IMR-90 (cell line): ENCODE measurements at regions not wholly inside any gene's neighbourhood (a gene's known extent, or its start where the extent isn't known, plus 50 kb on each side); places are given as distances from the start of the nearest gene placed in this dataset.

ENCODE experiments used
- ATAC-seq: fragments of 200-7000 bp; cut with Tn5 transposase; 2 replicates; pipeline ENCODE4 v1.9.1; 2020; ENCODE audit warnings: low read depth, mild to moderate bottlenecking, moderate library complexity
- BruUV-seq: library from RNA; stranded (reverse); fragments of 400-500 nt; replicated peaks from 2 replicates; lab custom pipeline; 2021; lab: Mats Ljungman, UMichigan
- CTCF ChIA-PET: fragments of 300-600 bp; formaldehyde crosslinking; extraction: SDS; loops from one replicate; lab custom pipeline; 2021; ENCODE audit warnings: antibody characterized with exemption; lab: Yijun Ruan, JAX
- POLR2A ChIA-PET: fragments of 300-600 bp; sonication (Branson Sonifier 250); formaldehyde crosslinking; loops from one replicate; lab custom pipeline; 2022; ENCODE audit warnings: antibody characterized with exemption; ENCODE audit not compliant: unreplicated experiment; lab: Charles Lee
- DNase-seq: peaks from one replicate; pipeline ENCODE4 v3.0.0; 2013
- H2AFZ ChIP-seq: replicated peaks from 2 replicates; pipeline ENCODE3; 2013; ENCODE audit warnings: low read length, mild to moderate bottlenecking; ENCODE audit not compliant: poor library complexity
- H2AK5ac ChIP-seq: 2 replicates; pipeline ENCODE4 v1.6.1; 2013; ENCODE audit warnings: low read depth, low read length, inconsistent platforms
- H2AK9ac ChIP-seq: replicated peaks from 2 replicates; pipeline ENCODE3; 2013; ENCODE audit warnings: mild to moderate bottlenecking, low read depth, low read length, moderate library complexity; ENCODE audit not compliant: poor library complexity
- H2BK120ac ChIP-seq: 2 replicates; pipeline ENCODE4 v1.6.1; 2013; ENCODE audit warnings: low read depth, low read length, inconsistent platforms
- H2BK15ac ChIP-seq: 3 replicates; pipeline ENCODE4 v1.6.1; 2013; ENCODE audit warnings: low read depth, low read length, inconsistent platforms
- H2BK20ac ChIP-seq: 2 replicates; pipeline ENCODE4 v1.6.1; 2013; ENCODE audit warnings: low read depth, mild to moderate bottlenecking, inconsistent platforms, low read length, moderate library complexity
- H2BK5ac ChIP-seq: 2 replicates; pipeline ENCODE4 v1.6.1; 2013; ENCODE audit warnings: mild to moderate bottlenecking, low read depth, low read length, inconsistent platforms; ENCODE audit not compliant: poor library complexity, severe bottlenecking
- H3K14ac ChIP-seq: replicated peaks from 2 replicates; pipeline ENCODE4 v1.6.1; 2013; ENCODE audit warnings: low read depth, low read length, inconsistent platforms
- H3K18ac ChIP-seq: 2 replicates; pipeline ENCODE4 v1.6.1; 2013; ENCODE audit warnings: low read depth, low read length, control low read depth
- H3K23ac ChIP-seq: 2 replicates; pipeline ENCODE4 v1.6.1; 2013; ENCODE audit warnings: low read depth, low read length, inconsistent platforms
- H3K27ac ChIP-seq: 2 replicates; pipeline ENCODE4 v1.5.1; 2013; ENCODE audit warnings: mild to moderate bottlenecking, control low read depth, low read length; ENCODE audit not compliant: insufficient read depth
- H3K27me3 ChIP-seq: 2 replicates; pipeline ENCODE4 v1.6.1; 2013; ENCODE audit warnings: low read length; ENCODE audit not compliant: control insufficient read depth, insufficient read depth
- H3K36me3 ChIP-seq: 2 replicates; pipeline ENCODE4 v1.6.1; 2013; ENCODE audit warnings: low read length, mixed read lengths; ENCODE audit not compliant: control insufficient read depth, insufficient read depth
- H3K4ac ChIP-seq: 2 replicates; pipeline ENCODE4 v1.6.1; 2013; ENCODE audit warnings: low read depth, low read length, inconsistent platforms
- H3K4me1 ChIP-seq: 2 replicates; pipeline ENCODE4 v1.6.1; 2013; ENCODE audit warnings: low read length, mixed read lengths; ENCODE audit not compliant: control insufficient read depth, insufficient read depth
- H3K4me2 ChIP-seq: 2 replicates; pipeline ENCODE4 v1.6.1; 2013; ENCODE audit warnings: low read depth, mild to moderate bottlenecking, control low read depth, low read length, moderate library complexity
- H3K4me3 ChIP-seq: 2 replicates; pipeline ENCODE4 v1.5.1; 2013; ENCODE audit warnings: low read depth, mild to moderate bottlenecking, control low read depth, low read length, moderate library complexity; ENCODE audit not compliant: insufficient read depth
- H3K56ac ChIP-seq: 2 replicates; pipeline ENCODE4 v1.6.1; 2013; ENCODE audit warnings: low read length, inconsistent platforms; ENCODE audit not compliant: insufficient read depth; ENCODE audit errors: extremely low read depth
- H3K79me1 ChIP-seq, 2 experiments: 2 replicates each; pipeline ENCODE4 v1.6.1; 2013; ENCODE audit warnings: low read length in 2 of 2, inconsistent platforms in 1 of 2, low read depth in 1 of 2
- H3K9ac ChIP-seq: 2 replicates; pipeline ENCODE4 v1.6.1; 2013; ENCODE audit warnings: low read depth, low read length, control low read depth
- H3K9me1 ChIP-seq: 2 replicates; pipeline ENCODE4 v1.6.1; 2013; ENCODE audit warnings: low read length, inconsistent platforms; ENCODE audit not compliant: insufficient read depth
- H3K9me3 ChIP-seq: 2 replicates; pipeline ENCODE4 v1.6.1; 2013; ENCODE audit warnings: low read length; ENCODE audit not compliant: control insufficient read depth, insufficient read depth
- H4K20me1 ChIP-seq: 2 replicates; pipeline ENCODE4 v1.6.1; 2013; ENCODE audit warnings: low read length, inconsistent platforms; ENCODE audit not compliant: insufficient read depth
- H4K5ac ChIP-seq: 2 replicates; pipeline ENCODE4 v1.6.1; 2013; ENCODE audit warnings: mild to moderate bottlenecking, low read depth, low read length, control low read depth
- H4K8ac ChIP-seq, 2 experiments: 2 replicates each; pipeline ENCODE4 v1.6.1; 2013; ENCODE audit warnings: low read depth in 2 of 2, low read length in 2 of 2, control low read depth in 1 of 2, inconsistent platforms in 1 of 2
- H4K91ac ChIP-seq: 2 replicates; pipeline ENCODE4 v1.6.1; 2013; ENCODE audit warnings: low read depth, low read length, inconsistent platforms; ENCODE audit not compliant: insufficient read depth
- NFE2L2 ChIP-seq: fragments of 150-350 bp; IDR thresholded peaks from 2 replicates; pipeline ENCODE4 v1.6.1; 2016; ENCODE audit warnings: low read depth, mild to moderate bottlenecking, low read length
- WGBS, 2 experiments: methylation state at CpG; one replicate each; pipeline versions ENCODE4 v1.1.5 to v1.1.7; 2013; ENCODE audit warnings: missing lambda C conversion rate in 2 of 2; ENCODE audit not compliant: insufficient read length in 1 of 2; ENCODE audit errors: extremely low coverage in 2 of 2; 5-methylcytosine and 5-hydroxymethylcytosine counted together
- dilution Hi-C: fragments of 300-500 bp; cut with HindIII; formaldehyde crosslinking; loops from one replicate; pipeline ENCODE4 v1.14.3; 2018; ENCODE audit warnings: low sequenced_read_pairs; ENCODE audit not compliant: unreplicated experiment
- in situ Hi-C: fragments of 300-500 bp; cut with MboI; formaldehyde crosslinking; loops from 3 replicates; pipeline ENCODE4 v1.14.3; 2019; ENCODE audit warnings: low sequenced_read_pairs, inconsistent platforms, mixed read lengths
- intact Hi-C: fragments of 100-400 bp; cut with micrococcal nuclease; formaldehyde crosslinking; loops from 2 replicates; pipeline ENCODE4 v1.10.0; 2022
- TF ChIP-seq, protein P1 (sequence below): conservative IDR thresholded peaks from 2 replicates; pipeline ENCODE4 v1.5.1; 2012; ENCODE audit warnings: mild to moderate bottlenecking, low read depth, low read length, improper control_type of control experiment
- TF ChIP-seq, protein P2 (sequence below): fragments of 150-350 bp; IDR thresholded peaks from 2 replicates; pipeline ENCODE4 v1.6.1; 2016; ENCODE audit warnings: low read depth, mild to moderate bottlenecking, low read length, moderate library complexity, borderline replicate concordance

DNA sequence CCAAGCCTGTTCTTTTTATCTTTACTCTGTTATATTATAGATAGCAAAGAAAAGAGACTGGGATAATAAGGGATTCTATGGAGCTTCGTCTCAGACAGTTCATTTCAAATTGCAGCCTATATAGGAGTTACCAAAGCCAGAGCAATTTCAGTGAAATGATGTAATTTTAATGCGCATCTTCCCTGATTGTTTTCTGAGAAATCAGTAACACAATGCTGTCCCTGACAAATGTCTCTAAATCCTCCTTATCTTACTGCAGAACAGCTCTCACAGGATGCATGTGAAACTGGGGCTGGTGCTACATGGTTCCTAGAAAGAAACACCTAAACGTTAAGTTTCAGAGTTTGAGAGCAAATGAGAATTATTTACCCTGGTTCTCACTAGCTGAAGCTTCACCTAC lies 467.9 kb upstream of the ANO3 start:
- ATAC-seq = no peak
- no peak for DNase-seq
- dilution Hi-C loops = no loop called here
- no peaks in the 10 kb centered on the region for H3K27me3 ChIP-seq
- no TSS peak for BruUV-seq
- H2BK120ac ChIP-seq = no peak overlapping the region
- no peak overlapping the region for H3K14ac ChIP-seq
- H2AK9ac ChIP-seq = no peak overlapping the region
- H2BK20ac ChIP-seq = no peak overlapping the region
- ChIA-PET POLR2A (no interaction called here), CTCF (no interaction called here)
- H3K23ac ChIP-seq = no peak overlapping the region
- H4K5ac ChIP-seq = no peak overlapping the region
- intact Hi-C loops = no loop called here
- H4K8ac ChIP-seq = no peak overlapping the region
- H3K27ac ChIP-seq = no peak overlapping the region
- no peak overlapping the region for H3K9ac ChIP-seq
- no peak overlapping the region for H2BK5ac ChIP-seq
- no peaks in the 10 kb centered on the region for H3K36me3 ChIP-seq
- no peak overlapping the region for H2BK15ac ChIP-seq
- no peaks in the 10 kb centered on the region for H3K4me1 ChIP-seq
- H4K20me1 ChIP-seq = no peaks in the 10 kb centered on the region
- TF ChIP-seq, protein P1, sequence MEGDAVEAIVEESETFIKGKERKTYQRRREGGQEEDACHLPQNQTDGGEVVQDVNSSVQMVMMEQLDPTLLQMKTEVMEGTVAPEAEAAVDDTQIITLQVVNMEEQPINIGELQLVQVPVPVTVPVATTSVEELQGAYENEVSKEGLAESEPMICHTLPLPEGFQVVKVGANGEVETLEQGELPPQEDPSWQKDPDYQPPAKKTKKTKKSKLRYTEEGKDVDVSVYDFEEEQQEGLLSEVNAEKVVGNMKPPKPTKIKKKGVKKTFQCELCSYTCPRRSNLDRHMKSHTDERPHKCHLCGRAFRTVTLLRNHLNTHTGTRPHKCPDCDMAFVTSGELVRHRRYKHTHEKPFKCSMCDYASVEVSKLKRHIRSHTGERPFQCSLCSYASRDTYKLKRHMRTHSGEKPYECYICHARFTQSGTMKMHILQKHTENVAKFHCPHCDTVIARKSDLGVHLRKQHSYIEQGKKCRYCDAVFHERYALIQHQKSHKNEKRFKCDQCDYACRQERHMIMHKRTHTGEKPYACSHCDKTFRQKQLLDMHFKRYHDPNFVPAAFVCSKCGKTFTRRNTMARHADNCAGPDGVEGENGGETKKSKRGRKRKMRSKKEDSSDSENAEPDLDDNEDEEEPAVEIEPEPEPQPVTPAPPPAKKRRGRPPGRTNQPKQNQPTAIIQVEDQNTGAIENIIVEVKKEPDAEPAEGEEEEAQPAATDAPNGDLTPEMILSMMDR = no peak
- no peak for TF ChIP-seq NFE2L2
- TF ChIP-seq, protein P2, sequence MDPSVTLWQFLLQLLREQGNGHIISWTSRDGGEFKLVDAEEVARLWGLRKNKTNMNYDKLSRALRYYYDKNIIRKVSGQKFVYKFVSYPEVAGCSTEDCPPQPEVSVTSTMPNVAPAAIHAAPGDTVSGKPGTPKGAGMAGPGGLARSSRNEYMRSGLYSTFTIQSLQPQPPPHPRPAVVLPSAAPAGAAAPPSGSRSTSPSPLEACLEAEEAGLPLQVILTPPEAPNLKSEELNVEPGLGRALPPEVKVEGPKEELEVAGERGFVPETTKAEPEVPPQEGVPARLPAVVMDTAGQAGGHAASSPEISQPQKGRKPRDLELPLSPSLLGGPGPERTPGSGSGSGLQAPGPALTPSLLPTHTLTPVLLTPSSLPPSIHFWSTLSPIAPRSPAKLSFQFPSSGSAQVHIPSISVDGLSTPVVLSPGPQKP = no peak
- H3K18ac ChIP-seq = no peak overlapping the region
- no peak overlapping the region for H4K91ac ChIP-seq
- no peak overlapping the region for H3K4ac ChIP-seq
- in situ Hi-C loops = no loop called here
- H2AK5ac ChIP-seq = no peak overlapping the region
- no peak overlapping the region for H2AFZ ChIP-seq
- H3K4me2 ChIP-seq = no peak overlapping the region
- H3K9me3 ChIP-seq = no peaks in the 10 kb centered on the region
- H3K56ac ChIP-seq = no peak overlapping the region
- H3K4me3 ChIP-seq = no peak overlapping the region
- H3K9me1 ChIP-seq = no peaks in the 10 kb centered on the region
- WGBS, 2 experiments = 20% methylated on average over 1 of the region's 3 CpGs; no CpG with 5 or more reads in 1 of the 2 experiments
- no peaks in the 10 kb centered on the region for H3K79me1 ChIP-seq
